ENCODE measurements at regions not wholly inside any gene's neighbourhood (a gene's known extent, or its start where the extent isn't known, plus 50 kb on each side); places are given as distances from the start of the nearest gene placed in this dataset.
"Not testable (repeated sequence)": the region's sequence is repeated elsewhere in the genome, so short reads cannot be mapped to it uniquely, and the experiment has no call there.

DNA sequence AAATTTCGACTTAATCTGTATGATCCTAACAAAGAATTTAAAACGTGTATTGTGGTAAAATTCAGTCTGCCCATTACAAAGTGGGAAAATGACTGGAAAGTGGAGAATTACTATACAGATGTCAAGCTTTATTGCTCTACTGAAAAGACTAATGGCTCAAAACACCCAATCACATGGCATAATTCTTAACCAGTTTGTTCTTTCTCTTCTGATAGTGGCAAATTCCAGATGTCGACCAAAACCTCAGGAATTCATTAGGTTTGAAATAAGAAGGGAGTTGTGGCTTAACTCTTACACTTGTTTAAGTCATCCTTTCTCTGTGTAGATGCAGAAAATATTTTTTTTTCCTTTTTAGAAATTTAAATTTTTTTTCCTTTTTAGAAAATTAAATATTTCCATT, 1254.9 kb upstream of the LRRN3 start:
- Histone ChIP-seq H3K36me3 (ENCODE audit: insufficient read depth, low read length) (no peaks in the 10 kb centered on the region), H3K9me3 (ENCODE audit: control insufficient read depth, insufficient read depth, low read length) (no peaks in the 10 kb centered on the region), H3K9ac (ENCODE audit: low read depth, low read length) (no peak overlapping the region), H3K4me1 (ENCODE audit: insufficient read depth, low read length) (no peaks in the 10 kb centered on the region)

DNA sequence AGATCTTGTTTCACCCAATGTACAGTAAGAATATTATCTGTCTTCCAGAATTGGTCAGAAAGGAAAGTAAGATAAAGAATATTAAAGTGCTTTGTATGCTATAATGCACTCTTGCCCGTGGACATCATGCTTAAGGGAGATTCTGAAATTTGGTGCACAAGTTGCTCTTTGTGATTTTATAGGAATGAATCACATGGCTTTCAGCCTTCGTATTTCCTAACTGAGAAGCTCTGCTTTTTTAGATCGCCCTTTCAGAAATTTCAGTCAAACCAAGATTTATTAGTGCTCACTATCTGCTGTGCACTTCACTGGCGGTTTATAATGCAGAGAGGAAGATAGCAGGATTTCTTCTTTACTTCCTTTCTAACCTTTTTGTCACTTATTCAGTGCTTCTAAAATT, 1248.5 kb upstream of the LRRN3 start:
- Histone ChIP-seq H3K9me3 (ENCODE audit: control insufficient read depth, insufficient read depth, low read length) (no peaks in the 10 kb centered on the region), H3K36me3 (ENCODE audit: insufficient read depth, low read length) (no peaks in the 10 kb centered on the region), H3K4me1 (ENCODE audit: insufficient read depth, low read length) (peaks cover 12% of the 10 kb centered on the region; the same call in 1 of the 2 replicates), H3K9ac (ENCODE audit: low read depth, low read length) (no peak overlapping the region)

DNA sequence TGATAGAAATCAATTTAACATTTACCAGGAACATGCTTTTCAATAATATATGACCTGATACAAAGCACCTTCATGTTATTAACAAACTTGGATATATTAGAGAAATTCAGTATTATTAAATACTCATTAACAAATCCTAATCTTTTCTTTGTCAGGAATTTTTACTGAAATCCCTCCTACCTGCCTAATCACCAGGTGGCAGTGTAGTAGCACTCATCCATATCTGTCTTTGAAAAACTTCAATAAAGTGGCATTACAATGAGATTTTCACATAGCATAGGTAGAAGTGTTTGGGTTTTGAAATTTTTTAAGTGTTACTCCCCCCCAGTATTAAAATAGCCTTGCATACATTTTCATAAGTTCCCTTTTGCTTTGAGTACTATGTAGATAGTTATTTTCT, 1246.6 kb upstream of the LRRN3 start:
- H3K9me3 ChIP-seq (ENCODE audit: control insufficient read depth, insufficient read depth, low read length), result no peaks in the 10 kb centered on the region
- H3K9ac ChIP-seq (ENCODE audit: low read depth, low read length), result no peak overlapping the region
- peaks cover 12% of the 10 kb centered on the region; the same call in 1 of the 2 replicates for H3K4me1 ChIP-seq (ENCODE audit: insufficient read depth, low read length)
- H3K36me3 ChIP-seq (ENCODE audit: insufficient read depth, low read length), result no peaks in the 10 kb centered on the region

DNA sequence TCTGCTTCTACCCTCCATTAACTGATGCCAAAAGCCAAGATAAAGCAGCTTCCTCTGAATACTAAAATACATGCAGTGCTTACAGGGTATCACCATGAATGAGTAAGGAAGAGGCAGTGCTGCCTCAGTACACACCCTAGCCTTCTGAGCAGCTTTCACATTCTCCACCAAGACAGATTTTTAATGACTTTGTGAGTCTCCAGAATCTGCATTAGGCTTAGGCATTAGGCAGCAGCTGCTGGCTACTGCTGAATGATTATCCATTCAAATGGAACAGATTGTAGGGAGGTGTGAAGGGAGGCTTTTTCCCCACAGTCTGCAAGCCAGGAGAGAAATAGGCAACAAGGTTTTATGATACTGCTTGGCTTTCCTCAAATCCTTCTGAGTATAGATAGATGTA, 1226.7 kb upstream of the LRRN3 start:
- H3K36me3 ChIP-seq (ENCODE audit: insufficient read depth, low read length), result no peaks in the 10 kb centered on the region
- H3K4me1 ChIP-seq (ENCODE audit: insufficient read depth, low read length), result 0 out of 2 replicates have a peak, but pooled peaks cover 5% of the 10 kb centered on the region
- H3K9me3 ChIP-seq (ENCODE audit: control insufficient read depth, insufficient read depth, low read length), result no peaks in the 10 kb centered on the region
- H3K9ac ChIP-seq (ENCODE audit: low read depth, low read length), result no peak overlapping the region

DNA sequence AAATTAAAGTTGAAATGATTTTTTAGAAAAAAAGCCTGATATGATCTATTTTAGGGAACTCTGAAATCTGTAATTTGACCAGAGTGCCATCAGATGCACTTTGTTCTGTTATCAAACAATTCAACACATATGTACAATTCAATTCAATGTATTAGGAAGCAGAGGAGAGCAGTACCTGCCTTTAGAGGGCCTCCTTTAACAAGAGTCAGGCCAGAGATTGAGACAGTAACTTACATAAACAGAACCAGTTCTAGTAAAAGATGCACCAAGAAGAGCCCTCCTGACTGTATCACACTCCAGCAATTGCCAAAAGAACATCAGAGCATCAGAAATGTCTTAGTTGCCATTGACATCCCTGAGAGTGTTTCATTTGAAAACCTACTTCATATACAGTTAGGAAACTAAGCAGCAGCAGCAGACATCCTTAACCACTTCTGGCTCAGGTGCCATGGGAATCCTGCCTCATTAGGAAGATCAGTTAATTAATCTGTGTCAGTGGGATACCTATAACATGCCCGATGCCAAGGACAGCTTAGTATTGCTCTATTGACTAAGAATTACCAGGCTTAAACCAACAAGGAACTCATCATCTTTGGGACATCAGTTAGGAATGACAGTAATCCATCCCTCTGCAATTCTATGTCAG, 1222.6 kb upstream of the LRRN3 start:
- Histone ChIP-seq H3K9ac (ENCODE audit: low read depth, low read length) (no peak overlapping the region), H3K9me3 (ENCODE audit: control insufficient read depth, insufficient read depth, low read length) (no peaks in the 10 kb centered on the region), H3K4me1 (ENCODE audit: insufficient read depth, low read length) (0 out of 2 replicates have a peak, but pooled peaks cover 5% of the 10 kb centered on the region), H3K36me3 (ENCODE audit: insufficient read depth, low read length) (no peaks in the 10 kb centered on the region)

DNA sequence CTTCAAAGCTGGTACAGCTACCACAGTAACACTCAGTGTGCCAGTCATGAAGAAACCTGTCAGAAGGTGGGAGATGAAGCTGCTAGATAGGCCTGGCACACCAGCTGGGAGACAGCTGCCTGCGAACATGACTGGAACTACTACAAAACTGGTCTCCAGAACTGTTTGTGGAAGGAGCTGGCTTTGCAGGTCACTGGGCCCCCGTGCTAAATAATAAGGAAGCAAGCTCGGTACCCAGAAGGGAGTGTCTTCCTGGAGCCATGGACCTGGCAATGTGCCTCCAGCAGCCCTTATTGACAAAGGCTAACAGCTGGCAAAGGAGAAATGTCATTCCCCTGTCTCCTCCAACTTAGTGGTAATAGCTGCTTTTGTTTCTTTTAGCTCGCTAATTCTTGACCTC, 1217.6 kb upstream of the LRRN3 start:
- Histone ChIP-seq H3K9ac (ENCODE audit: low read depth, low read length) (no peak overlapping the region), H3K36me3 (ENCODE audit: insufficient read depth, low read length) (no peaks in the 10 kb centered on the region), H3K9me3 (ENCODE audit: control insufficient read depth, insufficient read depth, low read length) (no peaks in the 10 kb centered on the region), H3K4me1 (ENCODE audit: insufficient read depth, low read length) (no peaks in the 10 kb centered on the region)

DNA sequence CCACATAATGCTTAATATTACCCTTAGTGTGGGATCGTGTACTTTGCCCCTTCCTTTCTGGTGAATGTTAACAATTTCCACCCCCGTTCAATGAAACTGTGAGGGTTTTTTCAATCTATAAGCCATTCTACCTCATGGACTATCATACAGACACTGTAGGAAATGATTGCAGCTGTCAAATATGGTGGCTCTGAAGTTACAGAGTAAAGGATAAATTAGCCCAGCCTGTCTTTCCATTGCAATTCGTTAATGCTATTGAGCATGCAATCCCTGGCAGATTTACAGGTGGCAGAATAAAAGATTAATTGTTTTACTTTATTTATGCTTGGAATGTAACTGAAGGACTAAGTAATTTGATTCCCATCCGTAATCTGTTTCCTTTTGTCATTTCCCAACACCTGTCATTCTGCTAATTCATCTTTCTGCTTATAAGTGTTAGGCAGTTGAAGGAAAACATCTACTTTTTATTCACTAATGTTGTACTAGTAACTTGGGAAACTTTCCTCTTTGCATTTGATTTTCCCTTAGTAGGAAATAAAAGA, 1211.6 kb upstream of the LRRN3 start:
- no peaks in the 10 kb centered on the region for H3K9me3 ChIP-seq (ENCODE audit: control insufficient read depth, insufficient read depth, low read length)
- H3K36me3 ChIP-seq (ENCODE audit: insufficient read depth, low read length), result no peaks in the 10 kb centered on the region
- no peak overlapping the region for H3K9ac ChIP-seq (ENCODE audit: low read depth, low read length)
- H3K4me1 ChIP-seq (ENCODE audit: insufficient read depth, low read length), result no peaks in the 10 kb centered on the region

DNA sequence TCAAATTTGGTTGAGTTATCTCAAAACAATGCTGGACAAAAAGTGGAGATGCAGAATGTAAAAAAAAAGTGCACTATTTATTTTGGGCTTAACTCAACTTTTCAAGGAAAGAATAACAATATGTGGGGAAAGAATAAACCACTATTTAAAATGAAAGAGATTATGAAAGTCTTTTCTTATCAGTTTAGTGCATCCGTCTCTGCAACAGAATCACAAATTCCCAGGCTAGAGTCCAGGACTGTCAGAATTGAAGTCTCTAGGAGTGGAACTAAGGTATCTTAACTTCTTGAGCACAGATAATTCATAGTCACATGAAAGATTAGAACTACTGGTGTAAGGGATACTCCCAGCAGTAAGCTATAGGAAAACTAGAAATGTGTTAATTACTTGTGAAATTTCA, 1200.3 kb upstream of the LRRN3 start:
- no peaks in the 10 kb centered on the region for H3K36me3 ChIP-seq (ENCODE audit: insufficient read depth, low read length)
- H3K4me1 ChIP-seq (ENCODE audit: insufficient read depth, low read length), result no peaks in the 10 kb centered on the region
- H3K9ac ChIP-seq (ENCODE audit: low read depth, low read length), result no peak overlapping the region
- no peaks in the 10 kb centered on the region for H3K9me3 ChIP-seq (ENCODE audit: control insufficient read depth, insufficient read depth, low read length)

DNA sequence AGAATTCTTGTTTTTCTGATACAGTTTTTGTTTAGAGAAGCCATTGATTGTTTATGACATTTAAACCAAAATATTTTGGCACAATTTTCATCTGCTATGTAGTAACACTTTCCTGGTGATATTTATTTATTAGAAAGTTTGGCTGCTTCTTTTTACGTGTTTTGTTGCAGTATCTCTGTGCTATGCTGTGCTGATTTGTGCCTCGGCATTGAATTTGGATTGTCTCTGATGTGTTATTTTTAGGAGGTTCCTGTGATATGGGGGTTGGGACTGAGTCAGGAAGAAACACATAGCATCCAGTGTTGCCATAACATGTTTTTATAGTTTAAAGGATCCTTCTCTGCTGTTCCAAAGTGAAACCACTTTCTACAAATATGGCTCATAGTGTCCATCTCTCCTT, 1197.7 kb upstream of the LRRN3 start:
- H3K9ac ChIP-seq (ENCODE audit: low read depth, low read length), result no peak overlapping the region
- H3K9me3 ChIP-seq (ENCODE audit: control insufficient read depth, insufficient read depth, low read length), result no peaks in the 10 kb centered on the region
- H3K4me1 ChIP-seq (ENCODE audit: insufficient read depth, low read length), result no peaks in the 10 kb centered on the region
- no peaks in the 10 kb centered on the region for H3K36me3 ChIP-seq (ENCODE audit: insufficient read depth, low read length)

DNA sequence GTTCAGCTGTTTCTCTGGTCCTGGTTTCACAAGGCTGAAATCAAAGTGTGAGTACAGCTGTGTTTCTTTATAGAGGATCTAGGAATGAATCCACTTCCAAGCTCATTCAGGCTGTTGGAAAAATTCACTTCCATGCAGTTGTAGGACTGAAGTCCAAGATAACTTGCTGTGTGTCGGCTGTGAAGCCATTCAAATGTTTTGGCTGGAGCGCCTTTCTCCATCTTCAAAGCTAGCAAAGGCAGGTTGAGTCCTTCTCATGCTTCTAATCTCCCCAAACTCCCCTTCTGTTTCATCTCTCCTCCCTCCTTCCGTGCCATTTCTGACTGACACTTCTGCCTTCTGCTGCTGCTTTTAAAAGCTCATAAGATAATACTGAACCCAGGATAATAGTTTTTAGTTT, 1195.4 kb upstream of the LRRN3 start:
- H3K36me3 ChIP-seq (ENCODE audit: insufficient read depth, low read length), result no peaks in the 10 kb centered on the region
- no peak overlapping the region for H3K9ac ChIP-seq (ENCODE audit: low read depth, low read length)
- no peaks in the 10 kb centered on the region for H3K9me3 ChIP-seq (ENCODE audit: control insufficient read depth, insufficient read depth, low read length)
- H3K4me1 ChIP-seq (ENCODE audit: insufficient read depth, low read length), result no peaks in the 10 kb centered on the region

DNA sequence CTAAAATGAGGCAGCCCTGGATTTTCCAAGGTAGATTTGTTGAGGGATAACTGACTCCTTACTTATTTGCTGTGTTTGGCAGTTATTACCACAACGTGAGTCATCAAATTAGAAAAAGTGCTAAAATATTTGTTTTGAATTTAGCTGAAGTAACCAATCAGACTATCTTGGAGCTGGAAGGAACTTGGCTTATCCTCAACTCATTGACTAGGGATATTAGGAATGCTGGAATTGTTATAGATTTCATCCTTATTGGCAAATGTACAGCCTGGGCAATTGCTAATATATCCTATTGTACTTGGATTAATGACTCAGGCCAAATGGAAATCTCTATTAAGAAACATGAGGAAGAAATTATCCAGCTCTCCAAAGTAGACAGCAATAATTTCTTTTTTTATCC, 1189.0 kb upstream of the LRRN3 start:
- Histone ChIP-seq H3K4me1 (ENCODE audit: insufficient read depth, low read length) (no peaks in the 10 kb centered on the region), H3K36me3 (ENCODE audit: insufficient read depth, low read length) (no peaks in the 10 kb centered on the region), H3K9me3 (ENCODE audit: control insufficient read depth, insufficient read depth, low read length) (no peaks in the 10 kb centered on the region), H3K9ac (ENCODE audit: low read depth, low read length) (no peak overlapping the region)

DNA sequence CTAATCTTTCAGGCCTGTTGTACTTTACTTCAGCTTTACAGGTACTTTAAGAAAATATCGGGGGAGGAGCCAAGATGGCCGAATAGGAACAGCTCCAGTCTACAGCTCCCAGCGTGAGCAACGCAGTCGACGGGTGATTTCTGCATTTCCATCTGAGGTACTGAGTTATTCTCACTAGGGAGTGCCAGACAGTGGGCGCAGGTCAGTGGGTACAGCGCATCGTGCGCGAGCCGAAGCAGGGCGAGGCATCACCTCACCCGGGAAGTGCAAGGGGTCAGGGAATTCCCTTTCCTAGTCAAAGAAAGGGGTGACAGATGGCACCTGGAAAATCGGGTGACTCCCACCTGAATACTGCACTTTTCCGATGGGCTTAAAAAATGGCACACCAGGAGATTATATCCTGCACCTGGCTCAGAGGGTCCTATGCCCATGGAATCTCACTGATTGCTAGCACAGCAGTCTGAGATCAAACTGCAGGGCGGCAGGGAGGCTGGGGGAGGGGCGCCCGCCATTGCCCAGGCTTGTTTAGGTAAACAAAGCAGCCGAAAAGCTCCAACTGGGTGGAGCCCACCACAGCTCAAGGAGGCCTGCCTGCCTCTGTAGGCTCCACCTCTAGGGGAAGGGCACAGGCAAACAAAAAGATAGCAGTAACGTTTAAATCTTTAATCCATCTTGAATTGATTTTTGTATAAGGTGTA, 1185.4 kb upstream of the LRRN3 start:
- H3K9me3 ChIP-seq (ENCODE audit: control insufficient read depth, insufficient read depth, low read length); H3K4me1 ChIP-seq (ENCODE audit: insufficient read depth, low read length); H3K36me3 ChIP-seq (ENCODE audit: insufficient read depth, low read length); H3K9ac ChIP-seq (ENCODE audit: low read depth, low read length): not testable (repeated sequence)

DNA sequence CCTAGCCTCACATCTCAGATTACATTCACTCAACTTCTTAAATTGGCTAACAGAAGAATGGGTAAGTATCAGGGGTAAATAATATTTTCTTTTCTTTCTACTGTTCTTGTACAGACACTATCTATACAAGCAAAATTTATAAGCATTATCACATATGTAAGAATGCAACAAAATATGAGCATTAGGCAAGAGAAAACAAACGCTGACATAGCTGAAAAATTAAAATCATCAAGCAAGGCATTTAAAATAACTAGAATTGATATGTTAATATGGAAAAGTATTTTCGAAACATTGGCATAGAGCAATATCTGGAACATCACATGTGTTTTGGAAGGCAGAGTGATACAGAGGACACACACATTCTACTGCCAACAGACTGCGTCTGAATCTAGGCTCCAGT, 1175.3 kb upstream of the LRRN3 start:
- Histone ChIP-seq H3K36me3 (ENCODE audit: insufficient read depth, low read length) (no peaks in the 10 kb centered on the region), H3K9ac (ENCODE audit: low read depth, low read length) (no peak overlapping the region), H3K4me1 (ENCODE audit: insufficient read depth, low read length) (no peaks in the 10 kb centered on the region), H3K9me3 (ENCODE audit: control insufficient read depth, insufficient read depth, low read length) (no peaks in the 10 kb centered on the region)

DNA sequence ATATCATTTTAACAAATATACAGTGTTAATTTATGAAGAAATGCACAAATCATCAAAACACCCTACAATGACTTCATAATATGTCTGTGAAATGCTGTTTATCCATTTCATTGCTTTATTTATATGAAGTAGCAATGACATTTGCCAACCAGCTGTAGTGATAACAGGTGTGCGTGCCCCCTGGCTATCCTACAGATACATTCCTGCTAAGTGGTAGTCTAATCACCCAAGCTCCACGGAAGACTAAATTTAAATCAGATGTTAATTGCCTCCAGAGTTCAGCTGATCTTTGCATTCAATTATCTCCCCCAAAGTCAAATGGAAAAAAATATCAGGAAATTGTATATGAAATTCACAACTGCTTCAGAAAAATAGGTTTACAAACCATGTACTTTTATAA, 1164.2 kb upstream of the LRRN3 start:
- no peaks in the 10 kb centered on the region for H3K9me3 ChIP-seq (ENCODE audit: control insufficient read depth, insufficient read depth, low read length)
- H3K36me3 ChIP-seq (ENCODE audit: insufficient read depth, low read length), result no peaks in the 10 kb centered on the region
- H3K9ac ChIP-seq (ENCODE audit: low read depth, low read length), result no peak overlapping the region
- peaks cover 8% of the 10 kb centered on the region; the same call in 1 of the 2 replicates for H3K4me1 ChIP-seq (ENCODE audit: insufficient read depth, low read length)

DNA sequence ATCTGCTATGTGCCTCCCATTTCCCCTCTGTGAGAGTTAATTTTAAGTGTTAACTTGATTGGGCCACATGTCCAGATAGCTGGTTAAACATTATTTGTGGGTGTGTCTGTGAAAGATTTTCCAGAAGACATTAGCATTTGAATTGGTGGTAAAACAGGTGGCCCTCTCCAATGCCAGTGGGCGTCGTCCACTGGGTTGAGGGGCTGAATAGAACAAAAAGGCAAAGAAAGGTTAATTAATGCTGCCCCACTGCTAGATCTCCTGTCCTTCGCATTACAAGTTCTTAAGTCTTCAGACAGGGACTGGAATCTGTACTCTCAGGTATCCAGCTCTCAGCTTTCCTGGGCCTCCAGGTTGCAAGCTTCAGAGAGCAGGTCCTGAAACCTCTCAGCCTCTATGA, 1160.9 kb upstream of the LRRN3 start:
- Histone ChIP-seq H3K9ac (ENCODE audit: low read depth, low read length) (no peak overlapping the region), H3K4me1 (ENCODE audit: insufficient read depth, low read length) (peaks cover 8% of the 10 kb centered on the region; the same call in 1 of the 2 replicates), H3K9me3 (ENCODE audit: control insufficient read depth, insufficient read depth, low read length) (no peaks in the 10 kb centered on the region), H3K36me3 (ENCODE audit: insufficient read depth, low read length) (no peaks in the 10 kb centered on the region)
